HepG2 (cell line): ENCODE measurements at regions not wholly inside any gene's neighbourhood (a gene's known extent, or its start where the extent isn't known, plus 50 kb on each side); places are given as distances from the start of the nearest gene placed in this dataset.
A peak's percentile ranks its signal among the peaks of the same experiment; 100 is the strongest.

Experiments
- ATAC-seq: fragments of 200-7000 bp; cut with Tn5 transposase; 3 replicates; pipeline ENCODE4 v1.9.1; 2020; ENCODE audit warnings: mild to moderate bottlenecking, moderate library complexity
- BruUV-seq: library from RNA; stranded (reverse); fragments of 400-500 nt; replicated peaks from 2 replicates; lab custom pipeline; 2021; lab: Mats Ljungman, UMichigan
- CTCF ChIA-PET: fragments of 300-600 bp; formaldehyde crosslinking; extraction: SDS; loops from one replicate; lab custom pipeline; 2021; ENCODE audit warnings: low total read pairs, inconsistent platforms, low intra/inter-chr PET ratio; lab: Yijun Ruan, JAX
- POLR2A ChIA-PET: fragments of 350-600 bp; sonication (Branson Sonifier 250); formaldehyde crosslinking; loops from one replicate; lab custom pipeline; 2020; ENCODE audit warnings: antibody characterized with exemption, inconsistent platforms; lab: Yijun Ruan, JAX
- DNase-seq: peaks from one replicate; pipeline ENCODE4 v3.0.0-alpha.2; 2015; ENCODE audit warnings: low spot score
- FAIRE-seq: peaks from 3 replicates; lab custom pipeline; 2011; peaks lifted over from hg19 to GRCh38; lab: Jason Lieb, UNC
- H2AFZ ChIP-seq: one replicate; pipeline ENCODE4 v1.6.1; 2011; ENCODE audit warnings: low read length, inconsistent platforms
- H3K27ac ChIP-seq: fragments of 300-600 bp; 3 replicates; pipeline ENCODE4 v1.8.0; 2011; ENCODE audit warnings: mixed run types, mild to moderate bottlenecking, mixed read lengths, low read length, inconsistent platforms; ENCODE audit not compliant: insufficient read depth; ENCODE audit errors: extremely low read length
- H3K27me3 ChIP-seq, 2 experiments: fragments of 200-600 bp in 1 of 2; 2 replicates in 1 of 2; 3 replicates in 1 of 2; pipeline versions ENCODE4 v1.6.0 to v1.8.0; 2011; ENCODE audit warnings: low read length in 2 of 2, mild to moderate bottlenecking in 2 of 2, moderate library complexity in 2 of 2, inconsistent platforms in 1 of 2; ENCODE audit not compliant: insufficient read depth in 2 of 2, control insufficient read depth in 1 of 2
- H3K36me3 ChIP-seq, 2 experiments: fragments of 200-600 bp in 1 of 2; replicated peaks in 1 of 2; 2 replicates in 1 of 2; 3 replicates in 1 of 2; pipeline versions ENCODE4 v1.5.1 to v1.8.0; 2011; ENCODE audit warnings: low read length in 2 of 2, inconsistent platforms in 1 of 2; ENCODE audit not compliant: insufficient read depth in 2 of 2, control insufficient read depth in 1 of 2
- H3K4me1 ChIP-seq: 2 replicates; pipeline ENCODE4 v1.5.1; 2012; ENCODE audit warnings: low read length, inconsistent platforms; ENCODE audit not compliant: insufficient read depth
- H3K4me2 ChIP-seq: 2 replicates; pipeline ENCODE4 v1.6.0; 2011; ENCODE audit warnings: low read depth, low read length, inconsistent platforms
- H3K4me3 ChIP-seq, 3 experiments: fragments of 200-600 bp in 1 of 3; sonication (generic), shearing (Covaris generic) in 1 of 3; replicated peaks in 1 of 3; 2 replicates each; pipeline ENCODE4 v1.5.1; 2011 to 2016; ENCODE audit warnings: low read length in 3 of 3, inconsistent platforms in 2 of 3, low read depth in 2 of 3, mild to moderate bottlenecking in 2 of 3, control low read depth in 1 of 3, mixed read lengths in 1 of 3; ENCODE audit not compliant: insufficient read depth in 1 of 3
- H3K79me2 ChIP-seq: one replicate; pipeline ENCODE4 v1.6.1; 2011; ENCODE audit warnings: low read length, inconsistent platforms; ENCODE audit not compliant: insufficient read depth
- H3K9ac ChIP-seq: 2 replicates; pipeline ENCODE4 v1.6.0; 2011; ENCODE audit warnings: mild to moderate bottlenecking, low read depth, low read length, inconsistent platforms; ENCODE audit not compliant: insufficient read depth
- H3K9me3 ChIP-seq: 2 replicates; pipeline ENCODE4 v1.5.1; 2012; ENCODE audit warnings: mild to moderate bottlenecking, low read length
- H4K20me1 ChIP-seq: 2 replicates; pipeline ENCODE4 v1.6.0; 2011; ENCODE audit warnings: inconsistent platforms, mild to moderate bottlenecking, low read length, moderate library complexity; ENCODE audit not compliant: insufficient read depth
- NPAS2 ChIP-seq: sonication (generic); formaldehyde crosslinking; IDR thresholded peaks from 2 replicates; pipeline ENCODE4 v1.8.0; 2022; ENCODE audit warnings: mild to moderate bottlenecking, missing genetic modification reagents, borderline replicate concordance
- RAD51 ChIP-seq: fragments of 450-650 bp; IDR thresholded peaks from 2 replicates; pipeline ENCODE4 v1.6.1; 2016; ENCODE audit warnings: borderline replicate concordance
- SIX4 ChIP-seq: sonication (generic); formaldehyde crosslinking; IDR thresholded peaks from 2 replicates; pipeline ENCODE4 v1.4.0; 2020; ENCODE audit warnings: missing genetic modification reagents
- SP1 ChIP-seq, 2 experiments: fragments of 450-650 bp in 1 of 2; sonication (generic) in 1 of 2; formaldehyde crosslinking in 1 of 2; IDR thresholded peaks; 2 replicates each; pipeline versions ENCODE4 v1.4.0 to v1.6.1; 2016 to 2020; ENCODE audit warnings: missing genetic modification reagents in 1 of 2
- TGIF2 ChIP-seq: IDR thresholded peaks from 2 replicates; pipeline ENCODE4 v1.6.1; 2016; ENCODE audit warnings: control low read depth, missing compliant biosample characterization
- ZGPAT ChIP-seq: IDR thresholded peaks from 2 replicates; pipeline ENCODE4 v1.6.1; 2016; ENCODE audit warnings: mild to moderate bottlenecking
- ZNF468 ChIP-seq: sonication (generic); formaldehyde crosslinking; IDR thresholded peaks from 2 replicates; pipeline ENCODE4 v1.8.0; 2022; ENCODE audit warnings: mild to moderate bottlenecking, moderate library complexity, missing genetic modification reagents
- ZNF546 ChIP-seq: sonication (generic); formaldehyde crosslinking; conservative IDR thresholded peaks from 2 replicates; pipeline ENCODE4 v1.8.1; 2023; ENCODE audit warnings: mild to moderate bottlenecking, missing genetic modification reagents
- ZNF597 ChIP-seq: sonication (generic); formaldehyde crosslinking; IDR thresholded peaks from 2 replicates; pipeline ENCODE4 v1.5.0; 2020; ENCODE audit warnings: missing genetic modification reagents
- ZNF777 ChIP-seq: sonication (generic); formaldehyde crosslinking; IDR thresholded peaks from 2 replicates; pipeline ENCODE4 v1.4.0; 2020; ENCODE audit warnings: missing genetic modification reagents
- ZNF839 ChIP-seq: sonication (generic); formaldehyde crosslinking; IDR thresholded peaks from 2 replicates; pipeline ENCODE4 v1.4.0; 2020; ENCODE audit warnings: missing genetic modification reagents, mild to moderate bottlenecking, borderline replicate concordance
- WGBS: methylation state at CpG from one replicate; pipeline ENCODE4 v1.1.6; 2017; ENCODE audit warnings: low lambda C conversion rate; 5-methylcytosine and 5-hydroxymethylcytosine counted together
- in situ Hi-C: cut with HindIII; loops from 2 replicates; pipeline ENCODE4 v1.10.0; 2017; ENCODE audit warnings: low pct_unique_long_range_greater_than_20kb; ENCODE audit not compliant: extremely low pct_ligation_motif_present
- intact Hi-C: fragments of 100-400 bp; cut with micrococcal nuclease; formaldehyde crosslinking; loops from one replicate; pipeline ENCODE4 v1.10.0; 2022; ENCODE audit not compliant: unreplicated experiment

GRCh38 chr10:83089335-83089734, 1050.0 kb upstream of the GHITM start (continued):
- no peak for TF ChIP-seq ZGPAT (CRISPR knock-in tag)

- Histone ChIP-seq H2AFZ (no peak overlapping the region), H3K36me3 (no peaks in the 10 kb centered on the region)
- FAIRE-seq: no peak
- WGBS: 25% methylated on average over 3 of the region's 3 CpGs
- no peak for DNase-seq
- CTCF ChIA-PET: no interaction called here
- TF ChIP-seq ZNF777 (CRISPR knock-in tag) (no peak), RAD51 (peak; percentile 75), ZNF468 (no peak)
- TF ChIP-seq, all 625 proteins: peak for 1
- Histone ChIP-seq H3K9ac (no peak overlapping the region), H3K27me3 (no peaks in the 10 kb centered on the region), H3K27ac (no peak overlapping the region), H3K9me3 (peaks cover 84% of the 10 kb centered on the region), H4K20me1 (no peaks in the 10 kb centered on the region), H3K4me2 (no peak overlapping the region), H3K79me2 (no peaks in the 10 kb centered on the region), H3K4me3 (no peak overlapping the region), H3K4me1 (no peaks in the 10 kb centered on the region)
- POLR2A ChIA-PET: no interaction called here
- no TSS peak for BruUV-seq
- in situ Hi-C loops (no loop called here), intact Hi-C loops (no loop called here)
- ATAC-seq: no peak
Measured at GRCh38 chr10:83104616-83105015, 1034.7 kb upstream of the GHITM start.

- no peaks in the 10 kb centered on the region for H3K79me2 ChIP-seq
- no peaks in the 10 kb centered on the region for H3K4me1 ChIP-seq
- H3K27ac ChIP-seq: no peak overlapping the region
- in situ Hi-C loops: no loop called here
- BruUV-seq: no TSS peak
- ChIA-PET POLR2A (no interaction called here), CTCF (no interaction called here)
- DNase-seq: no peak
- no peak overlapping the region for H3K4me2 ChIP-seq
- no peak for ATAC-seq
- FAIRE-seq: no peak
- no peak overlapping the region for H3K9ac ChIP-seq
- no peaks in the 10 kb centered on the region for H4K20me1 ChIP-seq
- H3K9me3 ChIP-seq: peaks cover 95% of the 10 kb centered on the region
- no peaks in the 10 kb centered on the region for H3K27me3 ChIP-seq
- H3K36me3 ChIP-seq: no peaks in the 10 kb centered on the region
- no peak overlapping the region for H2AFZ ChIP-seq
- no peak for TF ChIP-seq TGIF2 (CRISPR knock-in tag)
- no peak for TF ChIP-seq SP1 (IDR thresholded peaks at IDR 0.05)
- TF ChIP-seq SP1 (CRISPR knock-in tag; IDR thresholded peaks at IDR 0.05): no peak
- no peak for TF ChIP-seq SIX4 (CRISPR knock-in tag)
- no peak for TF ChIP-seq ZNF597
- TF ChIP-seq ZNF546: no peak
- no peak for TF ChIP-seq ZNF839 (CRISPR knock-in tag)
- no peak for TF ChIP-seq NPAS2 (CRISPR knock-in tag)
- intact Hi-C loops: no loop called here
- 6% methylated on average over 5 of the region's 7 CpGs for WGBS
- no peak overlapping the region for H3K4me3 ChIP-seq
Measured at GRCh38 chr10:83108565-83109333, 1030.6 kb upstream of the GHITM start.
